ENCODE measurements at regions not wholly inside any gene's neighbourhood (a gene's known extent, or its start where the extent isn't known, plus 50 kb on each side); places are given as distances from the start of the nearest gene placed in this dataset.

DNA sequence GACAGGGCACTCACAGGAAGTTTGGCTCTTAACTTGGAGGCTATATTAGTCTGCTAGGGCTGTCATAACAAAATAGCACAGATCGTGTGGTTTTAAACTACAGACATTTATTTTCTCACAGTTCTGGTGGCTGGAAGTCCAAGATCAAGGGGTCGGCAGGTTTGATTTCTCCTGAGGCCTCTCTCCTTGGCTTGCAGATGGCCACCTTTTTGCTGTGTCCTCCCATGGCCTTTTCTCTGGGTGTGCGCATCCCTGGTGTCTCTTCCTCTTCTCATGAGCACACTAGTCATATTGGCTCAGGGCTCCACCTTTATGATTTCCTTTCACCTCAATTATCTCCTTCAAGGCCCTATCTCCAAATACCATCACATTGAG, 69.3 kb downstream of the FOXB1 start:
- TF ChIP-seq POLR2AphosphoS5 (IDR thresholded peaks at IDR 0.05; ENCODE audit: low read depth) (no peak), ZNF114 (CRISPR knock-in tag; IDR thresholded peaks at IDR 0.05) (no peak), JUNB (IDR thresholded peaks at IDR 0.05; ENCODE audit: unreplicated experiment) (no peak), REST (IDR thresholded peaks at IDR 0.05; ENCODE audit: unreplicated experiment) (no peak), NANOG (IDR thresholded peaks at IDR 0.05; ENCODE audit: borderline replicate concordance) (no peak), EZH2 (IDR thresholded peaks at IDR 0.05; ENCODE audit: low read depth, unreplicated experiment) (no peak), EZH2phosphoT487 (IDR thresholded peaks at IDR 0.05; ENCODE audit: unreplicated experiment) (no peak), CREB1 (CRISPR knock-in tag; IDR thresholded peaks at IDR 0.05; ENCODE audit: low read depth) (no peak)
- TF ChIP-seq, protein P1, sequence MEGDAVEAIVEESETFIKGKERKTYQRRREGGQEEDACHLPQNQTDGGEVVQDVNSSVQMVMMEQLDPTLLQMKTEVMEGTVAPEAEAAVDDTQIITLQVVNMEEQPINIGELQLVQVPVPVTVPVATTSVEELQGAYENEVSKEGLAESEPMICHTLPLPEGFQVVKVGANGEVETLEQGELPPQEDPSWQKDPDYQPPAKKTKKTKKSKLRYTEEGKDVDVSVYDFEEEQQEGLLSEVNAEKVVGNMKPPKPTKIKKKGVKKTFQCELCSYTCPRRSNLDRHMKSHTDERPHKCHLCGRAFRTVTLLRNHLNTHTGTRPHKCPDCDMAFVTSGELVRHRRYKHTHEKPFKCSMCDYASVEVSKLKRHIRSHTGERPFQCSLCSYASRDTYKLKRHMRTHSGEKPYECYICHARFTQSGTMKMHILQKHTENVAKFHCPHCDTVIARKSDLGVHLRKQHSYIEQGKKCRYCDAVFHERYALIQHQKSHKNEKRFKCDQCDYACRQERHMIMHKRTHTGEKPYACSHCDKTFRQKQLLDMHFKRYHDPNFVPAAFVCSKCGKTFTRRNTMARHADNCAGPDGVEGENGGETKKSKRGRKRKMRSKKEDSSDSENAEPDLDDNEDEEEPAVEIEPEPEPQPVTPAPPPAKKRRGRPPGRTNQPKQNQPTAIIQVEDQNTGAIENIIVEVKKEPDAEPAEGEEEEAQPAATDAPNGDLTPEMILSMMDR (conservative IDR thresholded peaks at IDR 0.05; ENCODE audit: low read depth in 2 of 2), result no peak
- TF ChIP-seq, protein P2, sequence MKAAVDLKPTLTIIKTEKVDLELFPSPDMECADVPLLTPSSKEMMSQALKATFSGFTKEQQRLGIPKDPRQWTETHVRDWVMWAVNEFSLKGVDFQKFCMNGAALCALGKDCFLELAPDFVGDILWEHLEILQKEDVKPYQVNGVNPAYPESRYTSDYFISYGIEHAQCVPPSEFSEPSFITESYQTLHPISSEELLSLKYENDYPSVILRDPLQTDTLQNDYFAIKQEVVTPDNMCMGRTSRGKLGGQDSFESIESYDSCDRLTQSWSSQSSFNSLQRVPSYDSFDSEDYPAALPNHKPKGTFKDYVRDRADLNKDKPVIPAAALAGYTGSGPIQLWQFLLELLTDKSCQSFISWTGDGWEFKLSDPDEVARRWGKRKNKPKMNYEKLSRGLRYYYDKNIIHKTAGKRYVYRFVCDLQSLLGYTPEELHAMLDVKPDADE (IDR thresholded peaks at IDR 0.05), result no peak
